ENCODE measurements at regions not wholly inside any gene's neighbourhood (a gene's known extent, or its start where the extent isn't known, plus 50 kb on each side); places are given as distances from the start of the nearest gene placed in this dataset.

GRCh38 chr3:166405896-166406295 lies 568.7 kb upstream of the BCHE start:
- no peaks in the 10 kb centered on the region for H3K9me3 ChIP-seq
- H3K4me3 ChIP-seq, result no peak overlapping the region
- no peak for ATAC-seq
- DNase-seq (ENCODE audit: low read depth in 1 of 2, low spot score in 1 of 2), result no peak
- TF ChIP-seq RNF2 (IDR thresholded peaks at IDR 0.05; ENCODE audit: borderline replicate concordance, low read depth) (no peak), MAZ (IDR thresholded peaks at IDR 0.05; ENCODE audit: borderline replicate concordance, low read depth, low read length) (no peak), FOSL2 (IDR thresholded peaks at IDR 0.05) (no peak), FOSL2 (CRISPR knock-in tag; IDR thresholded peaks at IDR 0.05) (no peak), NPAS2 (CRISPR knock-in tag; IDR thresholded peaks at IDR 0.05; ENCODE audit: borderline replicate concordance) (no peak), RAD21 (conservative IDR thresholded peaks at IDR 0.05 in 1 of 2, IDR thresholded peaks at IDR 0.05 in 1 of 2) (no peak), PBX3 (IDR thresholded peaks at IDR 0.05) (no peak), CHD4 (IDR thresholded peaks at IDR 0.05; ENCODE audit: borderline replicate concordance) (no peak), RARB (CRISPR knock-in tag; IDR thresholded peaks at IDR 0.05) (no peak), HEYL (CRISPR knock-in tag; IDR thresholded peaks at IDR 0.05) (no peak), MAFK (IDR thresholded peaks at IDR 0.05; ENCODE audit: partially characterized antibody) (no peak), NFE2L2 (conservative IDR thresholded peaks at IDR 0.05; ENCODE audit: low read length) (no peak), REST (IDR thresholded peaks at IDR 0.05) (no peak), EHF (CRISPR knock-in tag; IDR thresholded peaks at IDR 0.05) (no peak), ZNF302 (CRISPR knock-in tag; IDR thresholded peaks at IDR 0.05) (no peak), HES2 (IDR thresholded peaks at IDR 0.05) (no peak), USF2 (IDR thresholded peaks at IDR 0.05) (no peak), ZSCAN20 (CRISPR knock-in tag; IDR thresholded peaks at IDR 0.05) (no peak), CEBPB (IDR thresholded peaks at IDR 0.05) (no peak), ESRRA (IDR thresholded peaks at IDR 0.05; ENCODE audit: borderline replicate concordance, low read length) (no peak)
- POLR2A ChIA-PET, result no interaction called here
- FAIRE-seq, result no peak
- no peaks in the 10 kb centered on the region for H3K4me1 ChIP-seq
- H3K27ac ChIP-seq, result no peak overlapping the region
- WGBS (ENCODE audit: missing lambda C conversion rate), result 5% methylated on average over 1 of the region's 1 CpG
- CTCF ChIA-PET, result interaction anchor here (0.6 kb wide), 1 partner anchor 320 kb away, joined by 4 read pairs; no protein-coding TSS in a partner anchor
- no peak overlapping the region for H3K4me2 ChIP-seq

- H3K27ac ChIP-seq, result no peak overlapping the region
- H3K9me3 ChIP-seq, result no peaks in the 10 kb centered on the region
- no peaks in the 10 kb centered on the region for H3K4me1 ChIP-seq
- ChIA-PET POLR2A (no interaction called here), CTCF (interaction anchor here (0.6 kb wide), 1 partner anchor 320 kb away, joined by 4 read pairs; no protein-coding TSS in a partner anchor)
- ATAC-seq (no peak), FAIRE-seq (no peak), DNase-seq (ENCODE audit: low read depth in 1 of 2, low spot score in 1 of 2) (no peak)
- TF ChIP-seq POLR2A (IDR thresholded peaks at IDR 0.05; ENCODE audit: low read length), result no peak
- no peak for TF ChIP-seq SREBF2 (IDR thresholded peaks at IDR 0.05)
- H3K4me3 ChIP-seq, result no peak overlapping the region
- no peak overlapping the region for H3K4me2 ChIP-seq
These were observed 568.2 kb upstream of the BCHE start for GRCh38 chr3:166405465-166405864.
